BLaER1 (cell line): ENCODE measurements at regions not wholly inside any gene's neighbourhood (a gene's known extent, or its start where the extent isn't known, plus 50 kb on each side); places are given as distances from the start of the nearest gene placed in this dataset.
A peak's percentile ranks its signal among the peaks of the same experiment; 100 is the strongest.
"Not testable (repeated sequence)": the region's sequence is repeated elsewhere in the genome, so short reads cannot be mapped to it uniquely, and the experiment has no call there.

Source experiments
- H3K27ac ChIP-seq: shearing (Covaris generic); formaldehyde crosslinking; 2 replicates; pipeline ENCODE4 v1.8.1; 2022
- H3K27me3 ChIP-seq: shearing (Covaris generic); formaldehyde crosslinking; 2 replicates; pipeline ENCODE4 v1.8.1; 2022
- H3K36me3 ChIP-seq: shearing (Covaris generic); formaldehyde crosslinking; 2 replicates; pipeline ENCODE4 v1.8.1; 2022
- H3K4me1 ChIP-seq: shearing (Covaris generic); formaldehyde crosslinking; 2 replicates; pipeline ENCODE4 v1.8.1; 2022
- H3K4me2 ChIP-seq: shearing (Covaris generic); formaldehyde crosslinking; 2 replicates; pipeline ENCODE4 v1.8.1; 2022
- H3K4me3 ChIP-seq: shearing (Covaris generic); formaldehyde crosslinking; 2 replicates; pipeline ENCODE4 v1.8.1; 2022
- H3K9ac ChIP-seq: shearing (Covaris generic); formaldehyde crosslinking; 2 replicates; pipeline ENCODE4 v1.8.1; 2022
- H3K9me3 ChIP-seq: shearing (Covaris generic); formaldehyde crosslinking; 2 replicates; pipeline ENCODE4 v1.8.1; 2022
- H4K20me1 ChIP-seq: shearing (Covaris generic); formaldehyde crosslinking; 2 replicates; pipeline ENCODE4 v1.8.1; 2022
- Cebpa-rat ChIP-seq: shearing (Covaris generic); IDR thresholded peaks from 2 replicates; pipeline ENCODE4 v1.8.1; 2022

GRCh38 chr18:34494359-34494696 is 215.8 kb upstream of the DTNA start:
- H3K4me3 ChIP-seq: no peak overlapping the region
- no peaks in the 10 kb centered on the region for H4K20me1 ChIP-seq
- peaks cover 5% of the 10 kb centered on the region; the same call in 1 of the 2 replicates for H3K27me3 ChIP-seq
- H3K4me1 ChIP-seq: peaks cover 4% of the 10 kb centered on the region; the same call in 1 of the 2 replicates
- TF ChIP-seq Cebpa-rat: no peak
- peaks cover 7% of the 10 kb centered on the region for H3K9me3 ChIP-seq
- no peaks in the 10 kb centered on the region for H3K36me3 ChIP-seq
- H3K4me2 ChIP-seq: no peak overlapping the region
- no peak overlapping the region for H3K9ac ChIP-seq
- no peak overlapping the region for H3K27ac ChIP-seq

GRCh38 chr18:34495506-34495905 is 214.6 kb upstream of the DTNA start:
- H3K4me2 ChIP-seq: no peak overlapping the region
- no peak overlapping the region for H3K27ac ChIP-seq
- H3K9ac ChIP-seq: no peak overlapping the region
- peaks cover 4% of the 10 kb centered on the region; the same call in 1 of the 2 replicates for H3K4me1 ChIP-seq
- TF ChIP-seq Cebpa-rat: no peak
- H3K4me3 ChIP-seq: no peak overlapping the region
- H3K36me3 ChIP-seq: no peaks in the 10 kb centered on the region
- H4K20me1 ChIP-seq: no peaks in the 10 kb centered on the region
- H3K27me3 ChIP-seq: peaks cover 5% of the 10 kb centered on the region; the same call in 1 of the 2 replicates
- H3K9me3 ChIP-seq: peaks cover 7% of the 10 kb centered on the region

- no peak overlapping the region for H3K27ac ChIP-seq
- no peak overlapping the region for H3K4me2 ChIP-seq
- no peak for TF ChIP-seq Cebpa-rat
- H3K4me3 ChIP-seq: no peak overlapping the region
- H3K4me1 ChIP-seq: no peaks in the 10 kb centered on the region
- no peaks in the 10 kb centered on the region for H3K36me3 ChIP-seq
- H4K20me1 ChIP-seq: no peaks in the 10 kb centered on the region
- no peaks in the 10 kb centered on the region for H3K27me3 ChIP-seq
- no peaks in the 10 kb centered on the region for H3K9me3 ChIP-seq
- no peak overlapping the region for H3K9ac ChIP-seq
Measured at GRCh38 chr18:34501553-34501952, 208.5 kb upstream of the DTNA start.

GRCh38 chr18:34506198-34506597 is 203.9 kb upstream of the DTNA start:
- Histone ChIP-seq H3K27me3 (no peaks in the 10 kb centered on the region), H3K9ac (no peak overlapping the region), H3K36me3 (no peaks in the 10 kb centered on the region), H4K20me1 (no peaks in the 10 kb centered on the region), H3K4me1 (peaks cover 15% of the 10 kb centered on the region), H3K9me3 (no peaks in the 10 kb centered on the region), H3K4me2 (no peak overlapping the region), H3K4me3 (no peak overlapping the region), H3K27ac (no peak overlapping the region)
- no peak for TF ChIP-seq Cebpa-rat

- H3K4me1 ChIP-seq: peaks cover 15% of the 10 kb centered on the region
- no peaks in the 10 kb centered on the region for H4K20me1 ChIP-seq
- no peaks in the 10 kb centered on the region for H3K36me3 ChIP-seq
- no peak overlapping the region for H3K27ac ChIP-seq
- H3K9me3 ChIP-seq: no peaks in the 10 kb centered on the region
- no peaks in the 10 kb centered on the region for H3K27me3 ChIP-seq
- no peak overlapping the region for H3K4me3 ChIP-seq
- no peak overlapping the region for H3K9ac ChIP-seq
- H3K4me2 ChIP-seq: peak overlapping the region; percentile 1; the same call in 1 of the 2 replicates
- no peak for TF ChIP-seq Cebpa-rat
Measured at GRCh38 chr18:34509163-34509562, 200.9 kb upstream of the DTNA start.

GRCh38 chr18:34509879-34510586 is 200.1 kb upstream of the DTNA start:
- Histone ChIP-seq H3K4me1 (peaks cover 15% of the 10 kb centered on the region), H3K9ac (no peak overlapping the region), H4K20me1 (no peaks in the 10 kb centered on the region), H3K27me3 (no peaks in the 10 kb centered on the region), H3K9me3 (peaks cover 2% of the 10 kb centered on the region), H3K27ac (no peak overlapping the region), H3K36me3 (no peaks in the 10 kb centered on the region), H3K4me3 (no peak overlapping the region), H3K4me2 (peak overlapping the region; percentile 1; the same call in 1 of the 2 replicates)
- no peak for TF ChIP-seq Cebpa-rat

GRCh38 chr18:34510926-34511325 is 199.2 kb upstream of the DTNA start:
- TF ChIP-seq Cebpa-rat: no peak
- Histone ChIP-seq H3K9ac (no peak overlapping the region), H3K36me3 (no peaks in the 10 kb centered on the region), H4K20me1 (no peaks in the 10 kb centered on the region), H3K27me3 (no peaks in the 10 kb centered on the region), H3K4me3 (no peak overlapping the region), H3K9me3 (peaks cover 11% of the 10 kb centered on the region), H3K4me1 (peaks cover 15% of the 10 kb centered on the region), H3K4me2 (no peak overlapping the region), H3K27ac (no peak overlapping the region)

- H3K27ac ChIP-seq: no peak overlapping the region
- H3K9me3 ChIP-seq: peaks cover 16% of the 10 kb centered on the region
- TF ChIP-seq Cebpa-rat: no peak
- no peak overlapping the region for H3K9ac ChIP-seq
- peaks cover 15% of the 10 kb centered on the region for H3K4me1 ChIP-seq
- H4K20me1 ChIP-seq: no peaks in the 10 kb centered on the region
- H3K36me3 ChIP-seq: no peaks in the 10 kb centered on the region
- H3K4me2 ChIP-seq: no peak overlapping the region
- no peak overlapping the region for H3K4me3 ChIP-seq
- no peaks in the 10 kb centered on the region for H3K27me3 ChIP-seq
Measured at GRCh38 chr18:34511435-34511834, 198.7 kb upstream of the DTNA start.

- H3K4me2 ChIP-seq: no peak overlapping the region
- peaks cover 15% of the 10 kb centered on the region for H3K4me1 ChIP-seq
- H3K36me3 ChIP-seq: no peaks in the 10 kb centered on the region
- no peak overlapping the region for H3K9ac ChIP-seq
- H3K27me3 ChIP-seq: no peaks in the 10 kb centered on the region
- no peak for TF ChIP-seq Cebpa-rat
- no peak overlapping the region for H3K27ac ChIP-seq
- H4K20me1 ChIP-seq: no peaks in the 10 kb centered on the region
- H3K9me3 ChIP-seq: peaks cover 19% of the 10 kb centered on the region
- no peak overlapping the region for H3K4me3 ChIP-seq
Measured at GRCh38 chr18:34511879-34512278, 198.2 kb upstream of the DTNA start.

GRCh38 chr18:34514238-34514637 is 195.9 kb upstream of the DTNA start:
- no peak for TF ChIP-seq Cebpa-rat
- peaks cover 10% of the 10 kb centered on the region for H3K4me1 ChIP-seq
- no peaks in the 10 kb centered on the region for H3K36me3 ChIP-seq
- peaks cover 19% of the 10 kb centered on the region for H3K9me3 ChIP-seq
- H3K27ac ChIP-seq: no peak overlapping the region
- H4K20me1 ChIP-seq: no peaks in the 10 kb centered on the region
- H3K27me3 ChIP-seq: no peaks in the 10 kb centered on the region
- H3K4me3 ChIP-seq: no peak overlapping the region
- H3K4me2 ChIP-seq: no peak overlapping the region
- no peak overlapping the region for H3K9ac ChIP-seq

- peaks cover 19% of the 10 kb centered on the region for H3K9me3 ChIP-seq
- no peak overlapping the region for H3K4me2 ChIP-seq
- no peak for TF ChIP-seq Cebpa-rat
- H3K27me3 ChIP-seq: no peaks in the 10 kb centered on the region
- H3K27ac ChIP-seq: no peak overlapping the region
- no peak overlapping the region for H3K9ac ChIP-seq
- H3K4me3 ChIP-seq: no peak overlapping the region
- H3K36me3 ChIP-seq: no peaks in the 10 kb centered on the region
- peaks cover 3% of the 10 kb centered on the region; the same call in 1 of the 2 replicates for H3K4me1 ChIP-seq
- H4K20me1 ChIP-seq: no peaks in the 10 kb centered on the region
Measured at GRCh38 chr18:34514957-34515356, 195.1 kb upstream of the DTNA start.

GRCh38 chr18:34516355-34516754 is 193.7 kb upstream of the DTNA start:
- peaks cover 19% of the 10 kb centered on the region for H3K9me3 ChIP-seq
- not testable (repeated sequence) for H3K9ac ChIP-seq, H3K4me2 ChIP-seq, H4K20me1 ChIP-seq, H3K4me1 ChIP-seq, H3K27ac ChIP-seq, H3K27me3 ChIP-seq, H3K4me3 ChIP-seq, H3K36me3 ChIP-seq

- H3K4me2 ChIP-seq, H3K27ac ChIP-seq: not testable (repeated sequence)
Measured at GRCh38 chr18:34516996-34517395, 193.1 kb upstream of the DTNA start.

More at GRCh38 chr18:34516996-34517395, 193.1 kb upstream of the DTNA start:
- not testable (repeated sequence) for H3K36me3 ChIP-seq, H4K20me1 ChIP-seq, H3K4me1 ChIP-seq, H3K27me3 ChIP-seq, H3K4me3 ChIP-seq, H3K9ac ChIP-seq
- H3K9me3 ChIP-seq: peaks cover 19% of the 10 kb centered on the region
